Mesenchymal stem cell (in vitro differentiated cells and primary cell): ENCODE measurements at regions not wholly inside any gene's neighbourhood (a gene's known extent, or its start where the extent isn't known, plus 50 kb on each side); places are given as distances from the start of the nearest gene placed in this dataset. TPM values are rescaled to one million over a fixed set of nuclear protein-coding genes. Genes with fewer than 3 reads are reported as not detected.

ENCODE experiments used
- small RNA-seq: library from polyadenylated mRNA; stranded (forward); fragments of <200 nt; extraction: miRNeasy Mini kit (QIAGEN cat#:217004); gene quantifications from one replicate; pipeline ENCODE3, GENCODE V24; 2013; ENCODE audit warnings: low read depth

Small RNA genes in the stretch of these regions (small RNA-seq; reads per million reads assigned to genes)
- not detected for gene AL603825.1
